ENCODE measurements at regions not wholly inside any gene's neighbourhood (a gene's known extent, or its start where the extent isn't known, plus 50 kb on each side); places are given as distances from the start of the nearest gene placed in this dataset.

DNA sequence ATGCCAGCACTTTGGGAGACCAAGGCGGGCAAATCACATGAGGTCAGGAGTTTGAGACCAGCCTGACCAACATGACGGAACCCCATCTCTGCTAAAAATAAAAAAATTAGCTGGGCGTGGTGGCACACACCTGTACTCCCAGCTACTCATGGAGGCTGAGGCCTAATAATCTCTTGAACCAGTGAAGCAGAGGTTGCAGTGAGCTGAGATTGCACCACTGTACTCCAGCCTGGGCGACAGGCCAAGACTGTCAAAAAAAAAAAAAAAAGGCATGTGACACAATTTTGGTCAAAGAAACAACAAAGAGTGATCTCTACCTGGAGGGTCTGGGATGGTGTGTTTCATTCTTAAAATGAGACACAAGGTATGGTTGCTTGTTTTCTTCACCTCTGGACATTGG is 188.2 kb upstream of the HS3ST1 start:
- in situ Hi-C loops (cut with MboI; ENCODE audit: low pct_ligation_motif_present in 1 of 4, low pct_unique_long_range_greater_than_20kb in 1 of 4, low sequenced_read_pairs in 3 of 4) (loop anchor here in 1 of 4 donors (25.0 kb wide), 1 partner anchor 95 kb away; no protein-coding TSS in a partner anchor), intact Hi-C loops (cut with DNase I; ENCODE audit: low total_unique reads) (no loop called here)
- TF ChIP-seq POLR2AphosphoS5 (IDR thresholded peaks at IDR 0.05) = no peak
- Histone ChIP-seq H3K27me3 (no peaks in the 10 kb centered on the region), H3K9me3 (no peaks in the 10 kb centered on the region), H3K4me1 (peaks cover 0 to 17% (median 14%) of the 10 kb centered on the region in 4 donors), H3K36me3 (no peaks in the 10 kb centered on the region), H3K27ac (no peak overlapping the region), H3K4me3 (no peak overlapping the region)
- no peak for DNase-seq
- WGBS, 2 donors (ENCODE audit: low coverage in 1 of 2) = 89% methylated on average over 4 of the region's 4 CpGs; no CpG with 5 or more reads in 1 of the 2 donors

- DNase-seq = no peak
- in situ Hi-C loops (cut with MboI; ENCODE audit: low pct_ligation_motif_present in 1 of 4, low pct_unique_long_range_greater_than_20kb in 1 of 4, low sequenced_read_pairs in 3 of 4) (loop anchor here in 1 of 4 donors (25.0 kb wide), 1 partner anchor 97 kb away; no protein-coding TSS in a partner anchor), intact Hi-C loops (cut with DNase I; ENCODE audit: low total_unique reads) (no loop called here)
- Histone ChIP-seq H3K4me3 (no peak overlapping the region), H3K36me3 (no peaks in the 10 kb centered on the region), H3K27ac (no peak overlapping the region), H3K27me3 (no peaks in the 10 kb centered on the region), H3K9me3 (no peaks in the 10 kb centered on the region), H3K4me1 (peaks cover 0 to 17% (median 14%) of the 10 kb centered on the region in 4 donors)
- TF ChIP-seq CTCF (IDR thresholded peaks at IDR 0.05) (no peak), POLR2AphosphoS5 (IDR thresholded peaks at IDR 0.05) (no peak), EP300 (IDR thresholded peaks at IDR 0.05; ENCODE audit: low read depth) (no peak), POLR2A (IDR thresholded peaks at IDR 0.05) (no peak)
- WGBS, 2 donors (ENCODE audit: low coverage in 1 of 2) = 28 to 40% methylated on average over 7 of the region's 7 CpGs
Observed at GRCh38 chr4:11615601-11616000, 186.9 kb upstream of the HS3ST1 start.

GRCh38 chr4:11614426-11614825 is 185.7 kb upstream of the HS3ST1 start:
- no peak overlapping the region for H3K27ac ChIP-seq
- 78 to 88% methylated on average over 4 to 5 of the region's 5 CpGs for WGBS, 2 donors (ENCODE audit: low coverage in 1 of 2)

DNA sequence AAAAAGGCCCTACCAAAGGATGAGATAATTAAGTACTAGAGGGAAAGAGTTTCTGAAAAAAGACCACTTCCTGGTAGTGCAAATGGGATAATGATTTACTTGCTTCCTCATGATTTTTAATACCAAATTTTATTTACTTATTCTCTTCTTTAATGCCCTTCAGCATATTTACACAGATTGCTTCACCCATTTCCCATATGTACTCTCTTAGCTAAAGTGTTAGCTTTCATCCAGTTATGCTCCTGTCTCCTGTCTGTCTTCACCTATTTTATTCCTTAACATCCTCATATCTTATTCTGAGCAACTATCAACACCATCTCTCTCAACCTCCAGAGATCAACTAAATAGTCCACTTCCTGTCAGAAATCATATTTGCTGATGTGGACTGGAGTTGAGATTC is 183.2 kb upstream of the HS3ST1 start:
- no peak overlapping the region for H3K27ac ChIP-seq
- H3K4me3 ChIP-seq = no peak overlapping the region
- H3K4me1 ChIP-seq = peaks cover 0 to 6% (median 1%) of the 10 kb centered on the region in 4 donors
- no peaks in the 10 kb centered on the region for H3K36me3 ChIP-seq
- in situ Hi-C loops (cut with MboI; ENCODE audit: low pct_ligation_motif_present in 1 of 4, low pct_unique_long_range_greater_than_20kb in 1 of 4, low sequenced_read_pairs in 3 of 4) = loop anchor here in 1 of 4 donors (25.0 kb wide), 1 partner anchor 100 kb away; no protein-coding TSS in a partner anchor
- DNase-seq = no peak
- no peaks in the 10 kb centered on the region for H3K9me3 ChIP-seq
- intact Hi-C loops (cut with DNase I; ENCODE audit: low total_unique reads) = no loop called here
- TF ChIP-seq POLR2AphosphoS5 (IDR thresholded peaks at IDR 0.05) (no peak), CTCF (IDR thresholded peaks at IDR 0.05) (no peak), EP300 (IDR thresholded peaks at IDR 0.05; ENCODE audit: low read depth) (no peak), POLR2A (IDR thresholded peaks at IDR 0.05) (no peak)
- no peaks in the 10 kb centered on the region for H3K27me3 ChIP-seq

More at GRCh38 chr4:11614426-11614825, 185.7 kb upstream of the HS3ST1 start:
- H3K4me1 ChIP-seq = peaks cover 0 to 15% (median 12%) of the 10 kb centered on the region in 4 donors
- in situ Hi-C loops (cut with MboI; ENCODE audit: low pct_ligation_motif_present in 1 of 4, low pct_unique_long_range_greater_than_20kb in 1 of 4, low sequenced_read_pairs in 3 of 4) (loop anchor here in 1 of 4 donors (25.0 kb wide), 1 partner anchor 98 kb away; no protein-coding TSS in a partner anchor), intact Hi-C loops (cut with DNase I; ENCODE audit: low total_unique reads) (no loop called here)
- TF ChIP-seq POLR2AphosphoS5 (IDR thresholded peaks at IDR 0.05) (no peak), CTCF (IDR thresholded peaks at IDR 0.05) (no peak), POLR2A (IDR thresholded peaks at IDR 0.05) (no peak), EP300 (IDR thresholded peaks at IDR 0.05; ENCODE audit: low read depth) (no peak)
- H3K27me3 ChIP-seq = no peaks in the 10 kb centered on the region
- no peak for DNase-seq
- H3K9me3 ChIP-seq = no peaks in the 10 kb centered on the region
- H3K4me3 ChIP-seq = no peak overlapping the region
- no peaks in the 10 kb centered on the region for H3K36me3 ChIP-seq

DNA sequence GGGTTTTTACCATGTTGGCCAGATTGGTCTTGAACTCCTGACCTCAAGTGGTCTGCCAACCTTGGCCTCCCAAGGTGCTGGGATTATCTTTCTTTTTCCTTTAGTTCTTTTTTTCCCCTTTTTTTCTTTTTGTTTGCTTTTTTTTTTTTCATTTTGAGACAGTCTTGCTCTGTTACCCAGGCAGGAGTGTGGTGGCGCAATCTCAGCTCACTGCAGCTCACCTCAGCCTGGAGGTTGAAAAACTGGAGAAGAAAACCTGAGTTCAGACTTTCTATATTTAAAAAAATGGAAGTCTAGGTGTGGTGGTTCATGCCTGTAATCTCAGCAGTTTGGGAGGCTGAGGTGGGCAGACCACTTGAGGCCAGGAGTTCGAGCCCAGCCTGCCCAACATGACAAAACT is 181.1 kb upstream of the HS3ST1 start:
- no peak overlapping the region for H3K27ac ChIP-seq
- peaks cover 0 to 2% (median 0%) of the 10 kb centered on the region in 4 donors for H3K4me1 ChIP-seq
- intact Hi-C loops (cut with DNase I; ENCODE audit: low total_unique reads) = no loop called here
- TF ChIP-seq POLR2A (IDR thresholded peaks at IDR 0.05) (no peak), POLR2AphosphoS5 (IDR thresholded peaks at IDR 0.05) (no peak), EP300 (IDR thresholded peaks at IDR 0.05; ENCODE audit: low read depth) (no peak), CTCF (IDR thresholded peaks at IDR 0.05) (no peak)
- no peak overlapping the region for H3K4me3 ChIP-seq
- H3K27me3 ChIP-seq = no peaks in the 10 kb centered on the region
- H3K36me3 ChIP-seq = no peaks in the 10 kb centered on the region
- WGBS, 2 donors (ENCODE audit: low coverage in 1 of 2) = 71 to 100% methylated on average over 2 of the region's 2 CpGs
- in situ Hi-C loops (cut with MboI; ENCODE audit: low pct_ligation_motif_present in 1 of 4, low pct_unique_long_range_greater_than_20kb in 1 of 4, low sequenced_read_pairs in 3 of 4) = loop anchor here in 1 of 4 donors (25.0 kb wide), 1 partner anchor 103 kb away; no protein-coding TSS in a partner anchor
- DNase-seq = no peak
- H3K9me3 ChIP-seq = no peaks in the 10 kb centered on the region

Measured in transverse colon (tissue), 4 donors.